HepG2 (cell line): ENCODE measurements at regions not wholly inside any gene's neighbourhood (a gene's known extent, or its start where the extent isn't known, plus 50 kb on each side); places are given as distances from the start of the nearest gene placed in this dataset.
A peak's percentile ranks its signal among the peaks of the same experiment; 100 is the strongest.

Experiments
- BCL6 ChIP-seq: IDR thresholded peaks from 2 replicates; pipeline ENCODE4 v1.6.1; 2016; ENCODE audit warnings: missing genetic modification reagents, missing compliant biosample characterization
- BHLHE40 ChIP-seq: IDR thresholded peaks from 2 replicates; pipeline ENCODE4 v1.6.1; 2011; ENCODE audit warnings: low read length, improper control_type of control experiment
- HNRNPL ChIP-seq: fragments of 200-400 bp; formaldehyde crosslinking; IDR thresholded peaks from 2 replicates; pipeline ENCODE4 v1.6.1; 2017; ENCODE audit warnings: mild to moderate bottlenecking, low read depth, low read length
- KLF16 ChIP-seq, 2 experiments: sonication (generic) in 1 of 2; formaldehyde crosslinking in 1 of 2; IDR thresholded peaks; 2 replicates each; pipeline versions ENCODE4 v1.6.1 to v1.8.0; 2016 to 2023; ENCODE audit warnings: missing genetic modification reagents in 2 of 2, missing compliant biosample characterization in 1 of 2
- TCF12 ChIP-seq, 2 experiments: fragments of 450-650 bp in 1 of 2; sonication (generic) in 1 of 2; formaldehyde crosslinking in 1 of 2; IDR thresholded peaks; 2 replicates each; pipeline versions ENCODE4 v1.6.1 to v1.8.0; 2017 to 2022; ENCODE audit warnings: antibody characterized with exemption in 1 of 2, mild to moderate bottlenecking in 1 of 2, missing genetic modification reagents in 1 of 2, moderate library complexity in 1 of 2
- ZNF143 ChIP-seq: sonication (generic); formaldehyde crosslinking; IDR thresholded peaks from 2 replicates; pipeline ENCODE4 v1.4.0; 2020; ENCODE audit warnings: missing genetic modification reagents
- ZNF33A ChIP-seq: sonication (generic); formaldehyde crosslinking; IDR thresholded peaks from 2 replicates; pipeline ENCODE4 v1.5.1; 2020; ENCODE audit warnings: missing genetic modification reagents, mild to moderate bottlenecking, moderate library complexity, borderline replicate concordance
- ZNF724P ChIP-seq: sonication (generic); formaldehyde crosslinking; IDR thresholded peaks from 2 replicates; pipeline ENCODE4 v1.8.0; 2022; ENCODE audit warnings: missing genetic modification reagents, borderline replicate concordance
- ZNF768 ChIP-seq: sonication (generic); formaldehyde crosslinking; IDR thresholded peaks from 2 replicates; pipeline ENCODE4 v1.4.0; 2020; ENCODE audit warnings: missing genetic modification reagents
- TF ChIP-seq, protein P1 (sequence below): sonication (generic); formaldehyde crosslinking; IDR thresholded peaks from 2 replicates; pipeline ENCODE4 v1.5.0; 2020; ENCODE audit warnings: missing genetic modification reagents, mild to moderate bottlenecking, borderline replicate concordance
- TF ChIP-seq, protein P2 (sequence below): sonication (generic); formaldehyde crosslinking; IDR thresholded peaks from 2 replicates; pipeline ENCODE4 v1.5.1; 2020; ENCODE audit warnings: mild to moderate bottlenecking, missing genetic modification reagents, moderate library complexity
- TF ChIP-seq, protein P3 (sequence below): sonication (generic); formaldehyde crosslinking; IDR thresholded peaks from 2 replicates; pipeline ENCODE4 v1.4.0; 2020; ENCODE audit warnings: missing genetic modification reagents, borderline replicate concordance
- TF ChIP-seq, protein P4 (sequence below): sonication (generic); formaldehyde crosslinking; IDR thresholded peaks from 2 replicates; pipeline ENCODE4 v1.8.0; 2022; ENCODE audit warnings: missing genetic modification reagents, mild to moderate bottlenecking, borderline replicate concordance
- TF ChIP-seq, protein P5 (sequence below): sonication (generic); formaldehyde crosslinking; IDR thresholded peaks from 2 replicates; pipeline ENCODE4 v1.9.0; 2022; ENCODE audit warnings: low read depth, missing genetic modification reagents

DNA sequence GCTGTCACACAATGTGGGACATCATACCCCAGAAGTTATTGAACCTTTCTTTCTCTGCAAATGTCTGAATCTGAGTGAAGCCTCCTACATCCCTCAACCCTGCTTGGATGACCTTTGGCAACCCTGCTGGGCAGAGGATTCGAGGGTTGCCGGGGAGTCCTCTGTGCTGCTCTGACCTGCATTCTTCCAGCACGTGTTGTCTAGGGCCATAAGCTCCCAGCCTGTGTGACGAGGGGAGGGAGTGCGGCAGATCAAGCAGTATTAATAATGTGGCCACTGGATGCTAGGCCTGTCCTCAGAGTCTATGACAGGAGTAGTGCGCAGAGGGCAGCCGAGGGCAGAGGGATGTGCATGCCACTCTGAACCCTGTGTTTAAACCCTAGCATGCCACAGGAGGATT, 58.8 kb downstream of the RPL37A start (continued):
- TF ChIP-seq, protein P1, sequence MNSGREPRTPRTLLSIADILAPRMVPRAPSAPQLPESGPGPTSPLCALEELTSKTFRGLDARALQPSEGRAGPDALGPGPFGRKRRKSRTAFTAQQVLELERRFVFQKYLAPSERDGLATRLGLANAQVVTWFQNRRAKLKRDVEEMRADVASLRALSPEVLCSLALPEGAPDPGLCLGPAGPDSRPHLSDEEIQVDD (CRISPR knock-in tag), result no peak
- TF ChIP-seq KLF16 (CRISPR knock-in tag; IDR thresholded peaks at IDR 0.05), result no peak
- TF ChIP-seq HNRNPL, result no peak
- TF ChIP-seq ZNF143 (CRISPR knock-in tag), result no peak
- no peak for TF ChIP-seq TCF12 (IDR thresholded peaks at IDR 0.05)
- TF ChIP-seq TCF12 (CRISPR knock-in tag; IDR thresholded peaks at IDR 0.05), result no peak
- no peak for TF ChIP-seq ZNF33A (CRISPR knock-in tag)
- TF ChIP-seq, protein P2, sequence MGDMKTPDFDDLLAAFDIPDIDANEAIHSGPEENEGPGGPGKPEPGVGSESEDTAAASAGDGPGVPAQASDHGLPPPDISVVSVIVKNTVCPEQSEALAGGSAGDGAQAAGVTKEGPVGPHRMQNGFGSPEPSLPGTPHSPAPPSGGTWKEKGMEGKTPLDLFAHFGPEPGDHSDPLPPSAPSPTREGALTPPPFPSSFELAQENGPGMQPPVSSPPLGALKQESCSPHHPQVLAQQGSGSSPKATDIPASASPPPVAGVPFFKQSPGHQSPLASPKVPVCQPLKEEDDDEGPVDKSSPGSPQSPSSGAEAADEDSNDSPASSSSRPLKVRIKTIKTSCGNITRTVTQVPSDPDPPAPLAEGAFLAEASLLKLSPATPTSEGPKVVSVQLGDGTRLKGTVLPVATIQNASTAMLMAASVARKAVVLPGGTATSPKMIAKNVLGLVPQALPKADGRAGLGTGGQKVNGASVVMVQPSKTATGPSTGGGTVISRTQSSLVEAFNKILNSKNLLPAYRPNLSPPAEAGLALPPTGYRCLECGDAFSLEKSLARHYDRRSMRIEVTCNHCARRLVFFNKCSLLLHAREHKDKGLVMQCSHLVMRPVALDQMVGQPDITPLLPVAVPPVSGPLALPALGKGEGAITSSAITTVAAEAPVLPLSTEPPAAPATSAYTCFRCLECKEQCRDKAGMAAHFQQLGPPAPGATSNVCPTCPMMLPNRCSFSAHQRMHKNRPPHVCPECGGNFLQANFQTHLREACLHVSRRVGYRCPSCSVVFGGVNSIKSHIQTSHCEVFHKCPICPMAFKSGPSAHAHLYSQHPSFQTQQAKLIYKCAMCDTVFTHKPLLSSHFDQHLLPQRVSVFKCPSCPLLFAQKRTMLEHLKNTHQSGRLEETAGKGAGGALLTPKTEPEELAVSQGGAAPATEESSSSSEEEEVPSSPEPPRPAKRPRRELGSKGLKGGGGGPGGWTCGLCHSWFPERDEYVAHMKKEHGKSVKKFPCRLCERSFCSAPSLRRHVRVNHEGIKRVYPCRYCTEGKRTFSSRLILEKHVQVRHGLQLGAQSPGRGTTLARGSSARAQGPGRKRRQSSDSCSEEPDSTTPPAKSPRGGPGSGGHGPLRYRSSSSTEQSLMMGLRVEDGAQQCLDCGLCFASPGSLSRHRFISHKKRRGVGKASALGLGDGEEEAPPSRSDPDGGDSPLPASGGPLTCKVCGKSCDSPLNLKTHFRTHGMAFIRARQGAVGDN (CRISPR knock-in tag), result peak; percentile 63
- peak; percentile 24; the same call in 1 of the 2 replicates for TF ChIP-seq BCL6 (CRISPR knock-in tag)
- TF ChIP-seq ZNF768 (CRISPR knock-in tag), result no peak
- TF ChIP-seq, protein P3, sequence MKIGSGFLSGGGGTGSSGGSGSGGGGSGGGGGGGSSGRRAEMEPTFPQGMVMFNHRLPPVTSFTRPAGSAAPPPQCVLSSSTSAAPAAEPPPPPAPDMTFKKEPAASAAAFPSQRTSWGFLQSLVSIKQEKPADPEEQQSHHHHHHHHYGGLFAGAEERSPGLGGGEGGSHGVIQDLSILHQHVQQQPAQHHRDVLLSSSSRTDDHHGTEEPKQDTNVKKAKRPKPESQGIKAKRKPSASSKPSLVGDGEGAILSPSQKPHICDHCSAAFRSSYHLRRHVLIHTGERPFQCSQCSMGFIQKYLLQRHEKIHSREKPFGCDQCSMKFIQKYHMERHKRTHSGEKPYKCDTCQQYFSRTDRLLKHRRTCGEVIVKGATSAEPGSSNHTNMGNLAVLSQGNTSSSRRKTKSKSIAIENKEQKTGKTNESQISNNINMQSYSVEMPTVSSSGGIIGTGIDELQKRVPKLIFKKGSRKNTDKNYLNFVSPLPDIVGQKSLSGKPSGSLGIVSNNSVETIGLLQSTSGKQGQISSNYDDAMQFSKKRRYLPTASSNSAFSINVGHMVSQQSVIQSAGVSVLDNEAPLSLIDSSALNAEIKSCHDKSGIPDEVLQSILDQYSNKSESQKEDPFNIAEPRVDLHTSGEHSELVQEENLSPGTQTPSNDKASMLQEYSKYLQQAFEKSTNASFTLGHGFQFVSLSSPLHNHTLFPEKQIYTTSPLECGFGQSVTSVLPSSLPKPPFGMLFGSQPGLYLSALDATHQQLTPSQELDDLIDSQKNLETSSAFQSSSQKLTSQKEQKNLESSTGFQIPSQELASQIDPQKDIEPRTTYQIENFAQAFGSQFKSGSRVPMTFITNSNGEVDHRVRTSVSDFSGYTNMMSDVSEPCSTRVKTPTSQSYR (CRISPR knock-in tag), result no peak
- TF ChIP-seq, protein P4, sequence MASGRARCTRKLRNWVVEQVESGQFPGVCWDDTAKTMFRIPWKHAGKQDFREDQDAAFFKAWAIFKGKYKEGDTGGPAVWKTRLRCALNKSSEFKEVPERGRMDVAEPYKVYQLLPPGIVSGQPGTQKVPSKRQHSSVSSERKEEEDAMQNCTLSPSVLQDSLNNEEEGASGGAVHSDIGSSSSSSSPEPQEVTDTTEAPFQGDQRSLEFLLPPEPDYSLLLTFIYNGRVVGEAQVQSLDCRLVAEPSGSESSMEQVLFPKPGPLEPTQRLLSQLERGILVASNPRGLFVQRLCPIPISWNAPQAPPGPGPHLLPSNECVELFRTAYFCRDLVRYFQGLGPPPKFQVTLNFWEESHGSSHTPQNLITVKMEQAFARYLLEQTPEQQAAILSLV (CRISPR knock-in tag), result no peak
- 0 out of 2 replicates have a peak, but pooled peaks have one; percentile 9 for TF ChIP-seq BHLHE40
- 0 out of 2 replicates have a peak, but pooled peaks have one; percentile 55 for TF ChIP-seq ZNF724P
- TF ChIP-seq, protein P5, sequence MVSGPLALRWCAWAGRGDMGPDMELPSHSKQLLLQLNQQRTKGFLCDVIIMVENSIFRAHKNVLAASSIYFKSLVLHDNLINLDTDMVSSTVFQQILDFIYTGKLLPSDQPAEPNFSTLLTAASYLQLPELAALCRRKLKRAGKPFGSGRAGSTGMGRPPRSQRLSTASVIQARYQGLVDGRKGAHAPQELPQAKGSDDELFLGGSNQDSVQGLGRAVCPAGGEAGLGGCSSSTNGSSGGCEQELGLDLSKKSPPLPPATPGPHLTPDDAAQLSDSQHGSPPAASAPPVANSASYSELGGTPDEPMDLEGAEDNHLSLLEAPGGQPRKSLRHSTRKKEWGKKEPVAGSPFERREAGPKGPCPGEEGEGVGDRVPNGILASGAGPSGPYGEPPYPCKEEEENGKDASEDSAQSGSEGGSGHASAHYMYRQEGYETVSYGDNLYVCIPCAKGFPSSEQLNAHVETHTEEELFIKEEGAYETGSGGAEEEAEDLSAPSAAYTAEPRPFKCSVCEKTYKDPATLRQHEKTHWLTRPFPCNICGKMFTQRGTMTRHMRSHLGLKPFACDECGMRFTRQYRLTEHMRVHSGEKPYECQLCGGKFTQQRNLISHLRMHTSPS, result no peak
